Pancreas (tissue), 10 donors: ENCODE measurements at regions not wholly inside any gene's neighbourhood (a gene's known extent, or its start where the extent isn't known, plus 50 kb on each side); places are given as distances from the start of the nearest gene placed in this dataset.

Experiments used
- ATAC-seq, 4 donors: fragments of 200-7000 bp; cut with Tn5 transposase; one replicate each; pipeline versions ENCODE4 v1.8.0 to v1.9.1; 2020; ENCODE audit warnings: mild to moderate bottlenecking in 4 of 4, moderate library complexity in 4 of 4
- DNase-seq, 6 donors: peaks; one replicate each; pipeline ENCODE4 v3.0.0-alpha.2; 2020
- FAIRE-seq: peaks from 2 replicates; lab custom pipeline; 2012; peaks lifted over from hg19 to GRCh38; lab: Jason Lieb, UNC
- H3K27ac ChIP-seq, 4 donors: fragments of 200-600 bp; sonication (generic); 1 replicate in 3 of 4; 2 replicates in 1 of 4; pipeline versions ENCODE4 v1.5.0 to v1.8.0; 2020
- H3K27me3 ChIP-seq, 4 donors: fragments of 200-600 bp; one replicate each; pipeline ENCODE4 v1.8.0; 2021
- H3K36me3 ChIP-seq, 3 donors: fragments of 200-600 bp; sonication (generic) in 1 of 3; one replicate each; pipeline versions ENCODE4 v1.5.0 to v1.8.0; 2020 to 2021
- H3K4me1 ChIP-seq, 3 donors: fragments of 200-600 bp; one replicate each; pipeline ENCODE4 v1.8.0; 2021
- H3K4me3 ChIP-seq, 4 donors: fragments of 200-600 bp; sonication (generic) in 2 of 4; one replicate each; pipeline versions ENCODE4 v1.5.0 to v1.8.0; 2020 to 2021
- H3K9me3 ChIP-seq, 4 donors: fragments of 200-600 bp; one replicate each; pipeline ENCODE4 v1.8.0; 2021
- WGBS, 2 donors: extraction: QIAGEN DNeasy Blood & Tissue Kit; methylation state at CpG; one replicate each; pipeline ENCODE4 v1.1.7; 2013; 5-methylcytosine and 5-hydroxymethylcytosine counted together
- intact Hi-C, 3 donors: fragments of 100-400 bp; cut with DNase I; formaldehyde crosslinking; loops; one replicate each; pipeline versions ENCODE4 v1.11.1 to v1.14.2; 2022
- TF ChIP-seq, protein P1 (sequence below), 4 donors: fragments of 200-600 bp; sonication (generic) in 3 of 4; IDR thresholded peaks; one replicate each; pipeline versions ENCODE4 v1.5.0 to v1.8.0; 2021; ENCODE audit warnings: antibody characterized with exemption in 4 of 4
- donor health status: healthy with polysubstance abuse.
- donor health status: DM: no; HTN: no; CAD: no; lungs with moderate emphysema.
- donor health status: DM: no; HTN: no; CAD: no.
- donor health status: control.
- donor health status: control.
- donor health status: Bipolar disorder and iron deficiency.
- donor health status: DM: yes; HTN: yes; CAD: no.
- donor health status: DM: no; HTN: no; CAD: no.
- donor health status: DM: no; HTN: no; CAD: no.
- donor health status: DM: yes; HTN: yes; CAD: no.

DNA sequence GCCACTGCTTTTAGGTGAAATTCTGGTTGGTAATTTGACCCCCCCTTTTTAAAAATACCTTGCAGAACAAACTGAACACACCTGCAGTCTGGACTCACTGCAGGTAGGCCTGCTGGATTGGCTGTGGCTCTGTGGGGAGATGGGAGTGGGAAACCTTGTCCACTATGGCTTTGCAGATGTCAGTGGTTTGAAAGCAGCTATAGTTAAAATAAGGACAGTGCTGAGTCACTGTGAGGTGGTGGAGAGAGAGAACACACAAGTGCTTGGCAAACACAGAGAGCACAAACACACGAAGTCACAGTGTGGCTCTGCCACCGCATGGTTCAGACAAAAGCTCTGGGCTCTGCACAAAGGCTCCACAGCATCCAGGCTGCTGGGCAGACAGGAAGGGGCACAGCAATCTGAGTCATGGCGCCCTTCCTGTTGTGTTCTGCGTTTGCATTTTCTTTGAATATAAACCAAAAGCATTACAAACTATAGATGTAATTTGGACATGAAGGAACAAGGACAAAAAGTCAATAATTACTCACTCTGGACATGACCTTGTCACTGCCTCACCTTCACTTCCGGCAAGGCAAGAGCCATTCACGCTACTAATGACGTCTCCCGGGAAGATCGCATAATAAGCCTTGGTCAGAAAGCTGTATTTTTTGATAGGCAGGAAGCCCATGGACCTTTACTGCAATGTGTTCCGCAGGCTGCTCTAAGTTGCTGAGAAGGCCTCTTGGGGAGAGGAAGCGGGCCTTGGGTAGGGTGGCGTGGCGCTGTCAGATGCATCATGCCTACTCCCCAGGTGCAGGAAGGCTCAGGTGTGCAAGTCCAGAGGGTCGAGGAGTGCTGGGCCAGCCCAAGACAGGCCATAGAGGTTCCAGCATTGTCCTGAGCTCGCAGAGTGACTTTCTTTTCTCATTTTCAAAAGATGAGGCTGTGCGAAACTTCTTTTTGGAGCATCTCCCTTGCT lies 60.1 kb upstream of the MED9 start:
- DNase-seq = no peak
- Histone ChIP-seq H3K27ac (peak overlapping the region in 2 of 4 donors; percentile 25 to 26), H3K4me3 (no peak overlapping the region), H3K27me3 (no peaks in the 10 kb centered on the region), H3K36me3 (no peaks in the 10 kb centered on the region), H3K9me3 (no peaks in the 10 kb centered on the region), H3K4me1 (peaks cover 0 to 12% (median 5%) of the 10 kb centered on the region in 3 donors)
- FAIRE-seq = no peak
- ATAC-seq = peak; percentile 12 to 70 (median 63)
- TF ChIP-seq, protein P1, sequence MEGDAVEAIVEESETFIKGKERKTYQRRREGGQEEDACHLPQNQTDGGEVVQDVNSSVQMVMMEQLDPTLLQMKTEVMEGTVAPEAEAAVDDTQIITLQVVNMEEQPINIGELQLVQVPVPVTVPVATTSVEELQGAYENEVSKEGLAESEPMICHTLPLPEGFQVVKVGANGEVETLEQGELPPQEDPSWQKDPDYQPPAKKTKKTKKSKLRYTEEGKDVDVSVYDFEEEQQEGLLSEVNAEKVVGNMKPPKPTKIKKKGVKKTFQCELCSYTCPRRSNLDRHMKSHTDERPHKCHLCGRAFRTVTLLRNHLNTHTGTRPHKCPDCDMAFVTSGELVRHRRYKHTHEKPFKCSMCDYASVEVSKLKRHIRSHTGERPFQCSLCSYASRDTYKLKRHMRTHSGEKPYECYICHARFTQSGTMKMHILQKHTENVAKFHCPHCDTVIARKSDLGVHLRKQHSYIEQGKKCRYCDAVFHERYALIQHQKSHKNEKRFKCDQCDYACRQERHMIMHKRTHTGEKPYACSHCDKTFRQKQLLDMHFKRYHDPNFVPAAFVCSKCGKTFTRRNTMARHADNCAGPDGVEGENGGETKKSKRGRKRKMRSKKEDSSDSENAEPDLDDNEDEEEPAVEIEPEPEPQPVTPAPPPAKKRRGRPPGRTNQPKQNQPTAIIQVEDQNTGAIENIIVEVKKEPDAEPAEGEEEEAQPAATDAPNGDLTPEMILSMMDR (IDR thresholded peaks at IDR 0.05) = no peak
- WGBS, 2 donors = 77 to 79% methylated on average over 16 of the region's 16 CpGs
- intact Hi-C loops = no loop called here

DNA sequence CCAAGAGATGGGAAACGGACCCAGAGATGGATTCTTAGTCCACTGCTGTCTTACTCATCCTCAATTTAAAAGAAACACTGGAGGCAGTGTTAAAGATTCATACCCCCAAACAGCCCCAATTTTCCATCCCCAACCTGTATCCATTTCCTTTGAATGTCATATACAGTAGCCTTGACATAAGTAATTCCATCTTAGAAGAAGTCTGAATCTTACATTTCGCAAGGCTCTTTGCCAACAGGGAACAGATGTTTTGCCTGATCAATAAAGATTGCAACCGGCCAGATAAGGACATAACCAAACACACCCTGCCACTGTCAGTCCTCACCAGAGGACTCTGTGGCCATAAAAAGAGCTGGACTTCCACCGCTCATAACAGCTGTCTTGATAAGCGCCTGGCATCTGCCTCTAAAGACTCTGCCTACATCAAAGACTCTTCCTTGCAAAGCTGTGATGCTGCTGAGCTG lies 59.0 kb upstream of the MED9 start:
- DNase-seq = no peak
- H3K4me1 ChIP-seq = peaks cover 0 to 12% (median 5%) of the 10 kb centered on the region in 3 donors

DNA sequence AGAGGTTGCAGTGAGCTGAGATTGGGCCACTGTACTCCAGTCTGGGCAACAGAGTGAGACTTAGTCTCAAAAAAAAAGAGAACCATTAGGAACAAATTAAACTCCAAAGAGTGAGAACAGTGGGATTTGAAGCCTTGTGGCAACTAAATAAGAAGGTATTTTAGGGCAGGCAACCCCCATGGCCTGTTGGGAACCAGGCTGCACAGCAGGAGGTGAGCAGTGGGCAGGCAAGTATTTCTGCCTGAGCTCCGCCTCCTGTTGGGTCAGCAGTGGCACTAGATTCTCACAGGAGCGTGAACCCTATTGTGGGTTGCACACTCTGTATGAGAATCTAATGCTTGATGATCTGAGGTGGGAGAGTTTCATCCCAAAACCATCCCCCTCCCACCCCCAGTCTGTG lies 57.6 kb upstream of the MED9 start:
- DNase-seq = no peak
- no peak overlapping the region for H3K4me3 ChIP-seq

More for the DNA sequence above, 59.0 kb upstream of the MED9 start:
- FAIRE-seq (no peak), ATAC-seq (no peak)
- H3K36me3 ChIP-seq = no peaks in the 10 kb centered on the region
- no peaks in the 10 kb centered on the region for H3K27me3 ChIP-seq
- intact Hi-C loops = no loop called here
- TF ChIP-seq, protein P1 (IDR thresholded peaks at IDR 0.05) = no peak
- H3K9me3 ChIP-seq = no peaks in the 10 kb centered on the region
- H3K4me3 ChIP-seq = no peak overlapping the region
- 71 to 76% methylated on average over 5 of the region's 5 CpGs for WGBS, 2 donors
- H3K27ac ChIP-seq = no peak overlapping the region

DNA sequence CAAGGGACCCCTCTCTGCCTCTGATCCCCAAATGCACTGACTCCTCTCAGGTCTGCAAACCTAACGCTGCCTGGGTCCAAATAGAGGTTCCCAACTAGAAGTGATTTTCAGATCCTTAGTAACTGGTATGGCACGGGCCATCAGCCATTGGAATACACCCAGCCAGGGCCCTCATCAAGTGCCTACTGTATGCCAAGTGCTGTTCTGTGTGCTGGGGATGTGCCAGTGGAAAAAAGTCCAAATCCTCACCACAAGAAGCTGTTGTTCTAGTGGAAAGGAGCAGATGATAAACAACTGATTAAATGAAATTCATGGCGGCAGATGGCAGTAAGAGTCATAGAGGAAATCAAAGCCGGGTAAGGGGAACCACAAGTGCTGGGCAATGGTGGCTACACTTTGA lies 57.2 kb upstream of the MED9 start:
- intact Hi-C loops = no loop called here
- H3K9me3 ChIP-seq = no peaks in the 10 kb centered on the region
- TF ChIP-seq, protein P1 (IDR thresholded peaks at IDR 0.05) = no peak
- DNase-seq = no peak
- no peak for FAIRE-seq
- no peak overlapping the region for H3K27ac ChIP-seq
- H3K27me3 ChIP-seq = no peaks in the 10 kb centered on the region
- 91 to 93% methylated on average over 4 of the region's 4 CpGs for WGBS, 2 donors
- peaks cover 0 to 12% (median 5%) of the 10 kb centered on the region in 3 donors for H3K4me1 ChIP-seq
- ATAC-seq = no peak
- no peaks in the 10 kb centered on the region for H3K36me3 ChIP-seq
- no peak overlapping the region for H3K4me3 ChIP-seq

More for the DNA sequence above, 57.6 kb upstream of the MED9 start:
- Histone ChIP-seq H3K4me1 (peaks cover 0 to 12% (median 5%) of the 10 kb centered on the region in 3 donors), H3K36me3 (no peaks in the 10 kb centered on the region), H3K27me3 (no peaks in the 10 kb centered on the region), H3K9me3 (no peaks in the 10 kb centered on the region), H3K27ac (peak overlapping the region in 1 of 4 donors; percentile 28)
- 93 to 100% methylated on average over 2 of the region's 2 CpGs for WGBS, 2 donors
- FAIRE-seq (no peak), ATAC-seq (no peak)
- TF ChIP-seq, protein P1 (IDR thresholded peaks at IDR 0.05) = no peak
- intact Hi-C loops = no loop called here
